Activated T-cell treated with anti-CD3 and anti-CD28 coated beads for 1 hour (primary cell): ENCODE measurements at regions not wholly inside any gene's neighbourhood (a gene's known extent, or its start where the extent isn't known, plus 50 kb on each side); places are given as distances from the start of the nearest gene placed in this dataset.

Source experiments
- DNase-seq: peaks from one replicate; pipeline ENCODE4 v3.0.0-alpha.2; 2020; ENCODE audit warnings: low read depth

- DNase-seq: no peak
These were observed 881.9 kb downstream of the QKI start for GRCh38 chr6:164296411-164296810.

GRCh38 chr6:164294047-164294784, 879.7 kb downstream of the QKI start:
- DNase-seq: no peak

GRCh38 chr6:164291224-164291623, 876.7 kb downstream of the QKI start:
- no peak for DNase-seq

GRCh38 chr6:164290101-164290500, 875.6 kb downstream of the QKI start:
- DNase-seq: no peak

- DNase-seq: no peak
These were observed 871.5 kb downstream of the QKI start for GRCh38 chr6:164286011-164286410.

GRCh38 chr6:164283574-164283973, 869.1 kb downstream of the QKI start:
- DNase-seq: no peak

- no peak for DNase-seq
These were observed 861.7 kb downstream of the QKI start for GRCh38 chr6:164276211-164276610.

GRCh38 chr6:164275773-164276172, 861.3 kb downstream of the QKI start:
- DNase-seq: no peak

- DNase-seq: no peak
These were observed 860.0 kb downstream of the QKI start for GRCh38 chr6:164274493-164274892.

- no peak for DNase-seq
These were observed 859.0 kb downstream of the QKI start for GRCh38 chr6:164273491-164273890.

- DNase-seq: no peak
These were observed 852.3 kb downstream of the QKI start for GRCh38 chr6:164266851-164267250.

- DNase-seq: no peak
These were observed 847.8 kb downstream of the QKI start for GRCh38 chr6:164262348-164262747.

- DNase-seq: no peak
These were observed 843.9 kb downstream of the QKI start for GRCh38 chr6:164258421-164258820.

GRCh38 chr6:164252948-164253347, 838.4 kb downstream of the QKI start:
- no peak for DNase-seq

GRCh38 chr6:164252291-164252690, 837.8 kb downstream of the QKI start:
- DNase-seq: no peak

GRCh38 chr6:164247106-164247505, 832.6 kb downstream of the QKI start:
- no peak for DNase-seq

- no peak for DNase-seq
These were observed 831.6 kb downstream of the QKI start for GRCh38 chr6:164246082-164246481.

- DNase-seq: no peak
These were observed 829.4 kb downstream of the QKI start for GRCh38 chr6:164243949-164244348.

- DNase-seq: no peak
These were observed 828.6 kb downstream of the QKI start for GRCh38 chr6:164243012-164243610.

GRCh38 chr6:164230804-164231203, 816.3 kb downstream of the QKI start:
- no peak for DNase-seq

GRCh38 chr6:164230259-164230658, 815.7 kb downstream of the QKI start:
- no peak for DNase-seq

- no peak for DNase-seq
These were observed 815.2 kb downstream of the QKI start for GRCh38 chr6:164229716-164230115.

- DNase-seq: no peak
These were observed 813.5 kb downstream of the QKI start for GRCh38 chr6:164227952-164228522.

- no peak for DNase-seq
These were observed 802.3 kb downstream of the QKI start for GRCh38 chr6:164216839-164217238.
